ENCODE measurements at regions not wholly inside any gene's neighbourhood (a gene's known extent, or its start where the extent isn't known, plus 50 kb on each side); places are given as distances from the start of the nearest gene placed in this dataset.

DNA sequence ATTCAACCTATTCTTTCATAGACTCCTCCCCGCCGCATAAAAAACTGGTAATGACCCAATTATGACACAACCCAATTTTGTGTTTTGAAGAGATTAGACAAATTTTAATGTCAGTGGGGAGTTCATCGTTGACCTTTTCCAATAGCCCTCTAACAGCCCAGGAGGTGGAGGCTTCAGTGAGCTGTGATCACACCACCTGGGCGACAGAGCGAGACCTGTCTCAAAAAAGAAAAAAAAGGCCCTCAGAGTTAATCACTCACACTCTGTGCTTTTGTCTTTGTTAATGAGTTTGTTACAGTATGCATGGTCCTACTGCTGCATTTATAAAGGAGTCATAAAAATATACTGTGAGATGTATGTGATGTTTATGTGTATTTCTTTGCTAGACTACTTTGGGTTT, 510.6 kb downstream of the CPS1 start:
- DNase-seq (ENCODE audit: low spot score): no peak

DNA sequence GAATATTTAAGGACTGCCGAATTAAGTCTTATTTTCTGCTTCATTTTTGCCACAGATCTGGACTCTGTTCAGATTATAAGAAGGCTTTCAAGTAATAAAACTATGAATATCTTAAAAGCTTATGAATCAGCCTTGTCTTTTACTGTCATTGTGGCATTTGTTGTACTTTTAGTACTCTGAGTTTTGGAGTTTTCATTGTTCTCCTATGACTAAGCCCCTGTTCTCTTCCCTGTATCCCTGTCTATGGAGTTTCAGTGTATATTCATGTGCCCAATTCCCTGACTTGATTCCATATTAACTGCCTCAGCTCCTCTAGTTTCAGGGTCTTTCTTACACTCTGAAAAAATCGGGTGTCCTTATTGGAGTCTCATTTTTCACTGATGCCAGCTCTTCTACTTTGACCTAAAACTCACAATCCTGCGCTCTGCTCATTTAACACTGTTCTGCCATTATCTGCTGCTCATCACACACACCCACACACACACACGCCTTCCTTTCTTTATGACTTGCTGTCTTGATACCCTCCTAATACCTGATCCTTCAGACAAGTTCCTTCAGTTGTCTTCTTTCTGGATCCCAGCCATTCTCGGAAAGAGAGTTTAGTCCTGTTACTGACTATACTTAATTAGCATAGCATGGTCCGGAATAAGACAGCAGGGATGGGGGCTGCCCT, 511.8 kb downstream of the CPS1 start:
- no peak for DNase-seq (ENCODE audit: low spot score)

DNA sequence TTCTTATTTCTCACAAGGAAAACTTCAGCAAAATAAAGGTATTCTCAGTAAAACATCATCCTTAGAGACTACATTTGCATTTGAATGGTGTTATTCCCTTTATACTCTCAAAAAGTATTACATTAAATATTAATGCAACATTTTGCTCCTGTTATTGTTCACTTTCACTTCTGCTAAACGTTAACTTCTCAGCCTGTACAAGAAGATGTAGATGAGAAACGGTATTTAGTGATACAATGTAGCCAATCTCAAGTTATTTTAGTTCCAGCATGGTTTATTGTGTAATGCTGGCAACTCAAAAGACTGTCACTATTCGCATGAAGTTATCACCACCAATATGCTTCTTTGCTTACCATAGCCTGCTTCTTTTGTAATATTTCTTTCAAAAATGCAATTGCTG, 514.1 kb downstream of the CPS1 start:
- no peak for DNase-seq (ENCODE audit: low spot score)

DNA sequence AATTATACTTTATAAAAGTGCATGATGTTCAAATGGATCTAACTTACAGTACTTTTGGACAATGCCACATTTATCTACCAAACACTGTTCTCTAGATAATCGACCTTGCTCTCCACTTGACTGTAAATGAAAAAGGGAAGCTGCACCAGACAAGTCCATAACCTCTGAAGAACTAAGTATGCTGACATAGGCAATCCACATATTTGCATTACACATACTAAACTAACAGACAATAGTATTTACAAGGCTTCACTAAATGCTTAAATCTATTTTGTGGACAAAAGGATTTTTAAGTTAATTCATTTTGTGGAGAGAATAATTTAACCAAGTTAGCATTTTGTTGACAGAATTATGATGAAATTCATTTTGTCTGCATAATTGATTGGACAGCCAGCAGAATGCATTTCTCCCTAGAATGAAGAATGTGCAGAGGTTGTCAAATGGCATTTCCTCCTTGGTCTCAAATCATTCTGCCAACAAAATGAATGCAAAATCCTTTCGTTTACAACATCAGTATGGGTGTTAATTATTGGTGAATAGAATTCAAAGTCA, 520.9 kb downstream of the CPS1 start:
- no peak for DNase-seq (ENCODE audit: low spot score)

DNA sequence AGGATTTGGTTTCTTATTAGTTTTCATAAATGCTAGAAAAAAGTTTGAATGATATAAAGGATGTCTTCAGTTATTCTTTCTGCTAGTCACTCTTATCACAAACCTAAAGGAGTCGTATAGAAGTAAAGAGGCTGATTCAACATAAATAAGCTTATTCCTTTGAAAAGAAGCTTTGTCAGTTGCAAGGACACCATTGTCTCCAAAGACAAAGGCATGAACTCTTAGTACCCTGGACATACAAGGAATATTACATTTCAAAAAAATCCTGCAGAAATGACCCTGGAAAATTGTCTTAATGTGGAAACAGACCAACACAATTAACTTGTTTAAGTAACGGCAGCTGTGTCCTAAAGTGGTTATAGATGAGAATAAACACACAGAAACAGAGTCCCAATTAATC, 528.0 kb downstream of the CPS1 start:
- DNase-seq (ENCODE audit: low spot score): no peak

DNA sequence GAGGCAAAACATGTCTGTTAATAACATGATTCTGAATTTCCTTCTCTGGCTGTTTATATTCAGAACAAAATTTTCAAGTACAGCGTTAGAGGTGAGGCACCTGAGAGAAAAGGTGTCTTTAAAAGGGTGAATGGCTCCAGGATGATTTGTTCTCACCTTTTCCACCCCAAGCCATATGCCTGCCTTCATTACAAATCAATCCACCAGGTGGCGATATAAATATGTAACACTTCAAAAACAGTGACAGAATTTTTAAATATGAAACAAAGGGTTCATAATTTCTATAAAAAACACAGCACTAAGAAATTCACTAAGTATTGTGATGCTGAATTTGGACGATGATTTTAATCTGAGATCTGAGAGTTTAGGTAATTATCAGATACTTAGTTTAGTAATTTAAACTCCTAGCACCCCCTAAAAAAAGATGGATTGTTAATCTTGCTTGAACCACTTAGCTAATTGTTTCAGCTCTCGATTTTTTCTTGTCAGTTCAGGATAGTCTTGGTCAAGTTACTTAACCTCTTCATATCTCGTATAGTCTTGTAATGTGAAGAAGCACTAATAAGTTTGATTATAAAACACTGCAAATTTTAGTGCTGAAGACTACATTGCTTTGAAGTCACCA, 528.8 kb downstream of the CPS1 start:
- DNase-seq (ENCODE audit: low spot score): no peak

DNA sequence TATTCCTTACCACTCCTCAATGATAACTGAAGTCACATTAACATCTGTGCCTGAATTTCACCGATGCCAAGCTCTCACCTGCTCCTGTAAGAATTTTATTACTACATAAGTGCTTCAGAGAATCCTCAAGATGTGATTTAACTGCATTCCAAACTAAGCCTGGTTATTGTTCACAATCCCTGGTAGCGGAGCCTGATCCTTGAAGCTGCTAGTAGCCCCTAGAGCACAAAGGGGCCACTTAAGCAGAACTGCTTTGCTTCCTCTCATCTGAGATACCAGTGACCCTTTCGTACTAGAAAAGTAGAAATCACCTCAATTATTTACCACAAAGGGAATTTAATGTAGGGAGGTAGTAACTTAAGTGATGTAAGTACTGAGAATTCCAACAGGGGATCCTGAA, 529.6 kb downstream of the CPS1 start:
- no peak for DNase-seq (ENCODE audit: low spot score)

DNA sequence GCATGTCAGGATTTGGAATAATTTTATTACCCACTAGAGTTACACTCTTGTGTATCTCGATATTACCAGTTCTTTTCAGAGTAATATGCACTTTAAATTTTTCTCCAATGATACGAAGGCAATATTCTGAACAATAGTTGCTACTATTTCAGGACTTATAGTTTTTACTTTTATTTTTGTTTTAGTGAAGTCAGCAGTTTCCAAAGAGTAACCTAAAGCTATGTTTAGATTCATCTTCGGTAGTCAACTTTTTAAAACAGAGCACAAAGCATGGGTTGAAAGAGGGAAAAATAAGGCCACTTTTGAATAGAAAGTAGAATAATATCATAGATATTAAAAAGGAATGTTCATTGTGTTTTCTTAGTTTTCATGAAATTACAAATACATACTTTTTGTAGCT, 532.7 kb downstream of the CPS1 start:
- DNase-seq (ENCODE audit: low spot score): no peak

DNA sequence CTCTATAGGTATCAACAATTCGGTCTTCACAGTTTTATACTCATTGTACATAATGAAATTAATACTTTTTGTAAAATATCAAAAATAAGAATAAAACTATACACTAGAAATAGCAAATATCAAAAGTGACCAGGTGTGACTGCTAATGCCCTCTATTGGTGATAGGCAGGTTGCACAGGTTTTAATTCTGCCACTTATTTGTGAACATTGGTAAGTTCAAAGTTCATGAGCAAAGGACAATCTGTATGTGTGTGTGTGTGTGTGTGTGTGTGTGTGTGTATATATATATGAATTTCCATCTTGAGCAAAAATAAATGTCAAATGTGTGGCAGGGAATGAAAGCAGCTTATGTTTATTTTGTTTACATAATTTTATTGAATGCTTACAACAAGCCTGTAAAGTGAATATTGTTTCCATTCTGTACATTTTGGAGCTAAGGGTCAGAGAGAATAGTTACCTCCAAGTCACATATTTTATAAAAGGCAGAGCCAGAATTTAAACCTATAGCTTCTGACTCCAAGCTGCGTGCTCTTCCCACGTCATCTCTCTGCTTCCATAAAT, 537.4 kb downstream of the CPS1 start:
- no peak for DNase-seq (ENCODE audit: low spot score)

DNA sequence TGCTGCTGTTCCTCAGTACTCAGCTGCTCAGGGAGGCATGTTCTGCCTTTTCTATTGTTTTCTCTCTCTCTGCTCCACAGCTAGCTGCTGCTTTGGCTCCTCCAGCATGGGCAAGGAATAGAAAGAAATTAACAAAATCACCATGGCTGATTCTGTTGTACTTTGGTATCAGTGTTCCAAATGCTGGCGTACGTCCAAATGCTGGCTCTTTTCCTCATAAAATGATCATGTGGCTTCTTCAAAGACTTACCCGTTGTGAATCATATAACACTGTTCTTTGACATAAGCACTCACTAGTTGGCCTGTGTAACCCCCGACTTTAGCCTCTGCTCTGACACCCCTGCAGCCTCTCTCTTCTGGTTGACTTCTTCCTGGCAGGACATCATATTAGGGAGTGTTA, 547.6 kb downstream of the CPS1 start:
- DNase-seq (ENCODE audit: low spot score): peak; percentile 49

DNA sequence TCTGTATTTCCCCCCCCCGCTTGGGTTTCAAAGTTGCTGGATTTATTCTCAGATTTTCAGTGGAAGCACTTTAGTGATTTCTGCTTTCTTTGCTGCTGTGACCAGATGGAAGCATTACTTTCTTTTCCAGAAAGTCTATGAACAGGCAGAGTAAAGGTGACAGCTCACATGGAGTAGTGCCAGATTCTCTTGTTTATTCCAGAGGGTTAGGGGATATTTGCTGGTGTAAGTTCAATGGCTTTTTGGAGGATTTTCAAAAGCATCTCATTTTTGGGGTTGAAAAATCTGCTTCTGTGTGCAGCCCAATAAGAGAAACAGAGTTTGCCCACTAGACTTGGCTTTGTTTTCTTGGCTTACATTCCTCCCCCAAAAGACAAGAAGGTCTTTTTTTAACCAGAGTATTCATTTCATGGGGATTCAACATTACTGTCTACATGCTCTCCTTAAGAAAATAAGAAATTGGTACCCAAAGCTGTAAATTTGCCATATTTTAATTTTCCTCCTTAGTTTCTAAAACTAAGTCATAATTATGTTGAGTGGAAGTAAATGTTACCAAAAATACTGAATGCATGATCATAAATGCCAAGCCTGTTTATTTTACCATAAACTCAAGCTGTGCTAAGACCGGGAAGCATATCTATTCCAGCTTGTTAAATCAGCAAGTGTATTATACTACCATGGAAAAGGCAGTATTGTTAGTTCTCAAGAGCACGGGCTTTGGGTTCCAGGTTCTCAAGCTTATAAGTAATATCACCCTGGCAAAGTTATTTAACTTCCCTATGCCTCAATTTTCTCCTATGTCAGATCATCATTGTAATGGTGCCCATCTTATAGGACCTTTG, 557.2 kb downstream of the CPS1 start:
- DNase-seq (ENCODE audit: low spot score): no peak

DNA sequence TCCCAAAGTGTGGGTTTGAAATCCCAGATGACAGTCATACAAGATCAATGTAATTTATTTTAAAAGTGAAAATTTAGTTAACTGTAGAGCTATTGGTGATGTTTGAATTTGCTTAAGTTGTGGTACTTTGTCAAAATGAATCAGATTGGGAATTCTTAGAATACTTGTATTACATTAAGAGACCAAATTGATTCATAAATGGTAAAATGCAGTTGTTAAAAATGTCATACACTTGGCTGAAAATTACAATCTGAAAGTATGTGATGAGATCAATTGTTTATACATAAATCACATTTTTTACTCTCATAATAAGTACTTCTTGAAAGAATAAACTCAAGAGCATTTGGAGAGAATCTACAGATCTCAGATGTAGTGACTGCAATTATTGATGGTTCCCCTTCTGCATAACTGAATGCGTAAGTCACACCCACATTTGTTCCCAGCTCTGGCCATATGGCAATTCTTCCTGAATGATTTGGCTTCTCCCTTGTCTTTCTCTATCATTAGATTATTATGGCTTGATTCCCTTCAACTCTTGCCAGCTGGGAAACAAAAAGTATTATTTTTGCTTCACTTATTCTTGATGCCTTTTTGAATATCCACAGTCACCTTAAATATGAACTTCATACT, 558.5 kb downstream of the CPS1 start:
- DNase-seq (ENCODE audit: low spot score): no peak

DNA sequence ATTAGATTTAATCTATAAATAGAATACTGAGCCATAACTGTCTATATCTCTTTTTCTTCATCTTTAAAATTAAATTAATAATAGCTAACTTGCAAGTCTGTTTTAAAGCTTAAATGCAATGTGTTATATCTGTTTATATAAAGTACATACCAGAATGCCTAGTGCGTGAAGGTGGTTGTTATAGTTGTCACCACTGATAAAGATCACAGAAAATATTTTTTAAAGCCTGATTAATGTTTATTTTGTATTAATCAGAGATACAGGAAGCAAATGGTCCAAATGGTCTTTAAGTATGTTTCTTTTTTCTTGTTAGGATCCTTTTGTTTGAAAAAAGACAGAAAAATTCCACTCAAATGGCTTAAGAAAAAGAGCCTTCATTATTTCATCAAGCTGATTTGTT, 560.6 kb downstream of the CPS1 start:
- no peak for DNase-seq (ENCODE audit: low spot score)

DNA sequence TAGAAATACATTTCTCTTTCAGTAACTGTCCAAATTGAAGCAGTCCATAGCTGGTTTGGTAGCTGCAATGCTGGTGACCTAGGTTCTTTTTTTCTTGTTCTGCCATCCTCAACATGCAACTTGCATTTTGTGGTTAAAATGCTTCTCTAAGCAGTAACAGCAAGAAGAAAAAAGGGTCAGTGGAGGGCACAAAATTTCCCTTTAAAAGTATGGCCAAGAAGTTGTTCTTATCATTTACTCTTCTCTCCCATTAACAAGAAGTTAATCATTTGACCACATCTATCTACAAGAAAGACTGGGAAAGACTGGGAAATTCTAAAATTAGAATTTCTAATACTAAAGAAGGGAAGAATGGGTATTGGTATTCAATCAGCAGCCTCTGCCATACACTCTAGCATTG, 569.9 kb downstream of the CPS1 start:
- no peak for DNase-seq (ENCODE audit: low spot score)

DNA sequence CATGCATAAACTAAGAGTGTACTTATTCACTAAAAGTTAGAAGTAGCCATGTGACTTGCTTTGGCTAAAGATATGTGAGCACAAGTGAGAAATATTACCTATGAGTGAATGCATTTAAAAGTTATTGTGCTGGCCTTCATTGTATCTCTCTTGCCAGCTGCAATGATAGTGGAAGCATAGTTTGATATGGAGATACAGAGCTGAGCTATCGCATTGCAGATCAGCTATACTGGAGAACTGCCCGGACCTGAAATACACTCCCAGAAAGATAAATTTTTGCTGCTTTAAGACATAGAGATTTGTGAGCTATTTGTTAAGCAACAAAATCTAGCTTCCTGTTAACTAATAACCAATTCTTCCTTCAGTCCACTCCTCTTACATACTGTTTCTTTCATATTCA, 571.1 kb downstream of the CPS1 start:
- DNase-seq (ENCODE audit: low spot score): no peak

DNA sequence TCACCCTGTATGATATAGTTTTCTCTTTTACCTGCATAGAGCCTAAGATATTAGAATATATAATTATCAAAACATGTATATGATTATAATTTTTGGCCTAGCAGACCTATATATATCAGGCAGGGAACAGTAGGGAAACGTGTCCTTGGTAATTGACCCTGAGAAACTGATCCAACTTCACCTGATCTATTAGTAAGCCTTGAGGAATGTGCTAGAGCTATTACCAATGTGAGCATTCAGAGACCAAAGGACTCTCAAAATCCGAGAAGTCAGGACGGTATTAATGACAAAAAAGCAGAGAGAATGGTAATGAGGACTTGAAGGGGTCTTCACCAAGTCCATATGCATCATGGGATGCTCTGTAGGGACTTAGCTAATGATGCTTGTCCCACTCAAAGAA, 571.9 kb downstream of the CPS1 start:
- no peak for DNase-seq (ENCODE audit: low spot score)

DNA sequence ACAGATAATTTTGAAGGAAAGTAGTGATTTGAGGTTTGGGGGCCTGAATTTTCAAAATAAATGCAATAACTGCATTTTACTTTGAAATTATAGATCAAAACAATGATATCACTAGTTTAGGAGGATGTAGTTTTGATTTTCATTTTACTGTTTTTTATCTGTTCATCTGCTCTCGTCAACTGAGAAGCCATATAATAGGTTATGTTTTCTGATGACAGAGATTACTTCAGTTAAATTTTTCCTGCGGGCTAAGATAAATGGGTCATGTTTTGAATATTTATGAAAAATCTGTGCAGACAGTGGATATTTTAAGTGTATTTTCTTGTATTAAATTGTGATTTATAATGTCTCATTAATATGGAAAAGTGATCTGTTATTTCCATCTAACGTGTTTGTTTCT, 573.4 kb downstream of the CPS1 start:
- no peak for DNase-seq (ENCODE audit: low spot score)

DNA sequence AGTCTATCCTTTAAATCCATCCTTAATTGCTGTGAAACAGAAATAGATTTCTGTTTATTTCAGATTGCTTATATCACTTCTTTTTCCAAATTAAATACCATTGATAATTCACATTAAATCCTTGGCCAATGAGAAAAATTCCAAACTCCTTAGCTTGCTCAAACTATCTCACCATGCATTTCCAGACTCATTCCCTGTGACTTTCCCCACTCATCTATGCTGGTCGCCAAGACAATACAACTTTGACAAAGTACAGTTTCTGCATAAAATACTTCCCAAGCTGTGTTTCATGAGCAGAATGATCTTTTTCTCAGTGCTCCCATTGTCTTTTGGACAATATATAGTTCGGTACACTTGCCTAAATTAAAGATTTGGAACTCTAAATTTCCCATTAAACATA, 575.6 kb downstream of the CPS1 start:
- DNase-seq (ENCODE audit: low spot score): no peak

DNA sequence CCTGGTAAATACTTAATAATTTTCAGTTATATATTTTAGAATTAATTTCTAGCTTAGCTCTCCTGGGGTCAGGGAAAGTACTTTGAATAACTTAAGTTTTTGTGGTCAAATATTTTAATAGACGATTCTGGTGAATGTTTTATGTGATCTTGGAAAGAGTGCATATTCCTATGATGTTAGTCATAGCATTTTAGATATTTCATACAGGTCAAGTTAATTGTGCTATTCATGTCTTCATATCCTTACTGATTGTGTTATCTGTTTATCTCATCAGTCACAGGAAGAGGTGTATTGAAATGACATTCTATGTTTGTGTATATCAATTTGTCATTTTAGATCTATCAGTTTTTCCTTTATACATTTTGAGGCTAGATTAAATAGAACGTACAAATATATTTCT, 576.2 kb downstream of the CPS1 start:
- DNase-seq (ENCODE audit: low spot score): no peak

DNA sequence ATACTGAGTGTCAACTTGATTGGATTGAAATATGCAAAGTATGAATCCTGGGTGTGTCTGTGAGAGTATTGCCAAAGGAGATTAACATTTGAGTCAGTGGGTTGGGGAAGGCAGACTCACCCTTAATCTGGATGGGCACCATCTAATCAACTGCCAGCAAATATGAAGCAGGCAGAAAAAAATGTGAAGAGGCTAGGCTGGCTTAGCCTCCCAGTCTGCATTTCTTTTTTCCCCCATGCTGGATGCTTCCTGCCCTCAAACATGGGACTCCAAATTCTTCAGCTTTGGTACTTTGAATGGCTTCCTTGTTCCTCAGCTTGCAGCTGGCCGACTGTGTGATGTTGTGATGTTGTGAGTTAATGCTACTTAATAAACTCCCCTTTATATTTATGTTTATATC, 577.4 kb downstream of the CPS1 start:
- DNase-seq (ENCODE audit: low spot score): no peak

DNA sequence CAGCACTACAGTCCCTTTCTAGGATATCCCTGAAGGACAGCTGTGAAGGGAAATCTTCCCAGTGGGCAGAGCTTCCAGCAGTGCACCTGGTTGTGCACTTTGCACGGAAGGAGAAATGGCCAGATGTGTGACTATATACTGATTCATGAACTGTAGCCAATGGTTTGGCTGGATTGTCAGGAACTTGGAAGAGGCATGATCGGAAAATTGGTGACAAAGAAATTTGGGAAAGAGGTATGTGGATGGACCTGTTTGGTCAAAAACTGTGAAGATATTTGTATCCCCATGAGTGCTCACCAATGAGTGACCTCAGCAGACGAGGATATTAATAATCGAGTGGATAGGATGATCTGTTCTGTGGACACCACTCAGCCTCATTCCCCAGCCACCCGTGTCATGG, 582.2 kb downstream of the CPS1 start:
- DNase-seq (ENCODE audit: low spot score): no peak

DNA sequence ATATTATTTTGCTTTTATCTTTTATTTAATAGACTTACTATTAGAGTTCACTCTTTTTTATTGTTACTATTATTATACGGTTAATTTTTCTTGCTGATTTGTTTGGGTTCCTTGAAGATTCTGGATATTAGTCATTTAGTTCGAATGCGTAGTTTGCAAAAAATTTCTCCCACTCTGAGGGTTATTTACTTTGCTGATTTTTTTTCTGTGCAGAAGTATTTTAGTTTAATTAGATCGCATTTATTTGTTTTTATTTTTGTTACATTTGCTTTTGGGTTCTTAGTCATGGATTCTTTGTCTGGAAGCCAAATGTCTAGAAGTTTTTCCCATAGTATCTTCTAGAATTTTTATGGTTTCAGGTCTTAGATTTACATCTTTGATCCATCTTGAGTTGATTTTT, 585.2 kb downstream of the CPS1 start:
- DNase-seq (ENCODE audit: low spot score): no peak

Measured in mucosa of gallbladder (tissue), 1 donor.